NCI-H1417 (cell line): ENCODE measurements at regions not wholly inside any gene's neighbourhood (a gene's known extent, or its start where the extent isn't known, plus 50 kb on each side); places are given as distances from the start of the nearest gene placed in this dataset.
"Not testable (repeated sequence)": the region's sequence is repeated elsewhere in the genome, so short reads cannot be mapped to it uniquely, and the experiment has no call there.

Experiments
- DNase-seq, 3 experiments: peaks; one replicate each; lab custom pipeline; 2025; lab: John Stamatoyannopoulos, UW

GRCh38 chr12:90216020-90216552 is 507.4 kb upstream of the ATP2B1 start:
- no peak for DNase-seq

GRCh38 chr12:90211017-90211416 is 502.4 kb upstream of the ATP2B1 start:
- no peak for DNase-seq

GRCh38 chr12:90209029-90209428 is 500.4 kb upstream of the ATP2B1 start:
- DNase-seq, result no peak

GRCh38 chr12:90208379-90208778 is 499.7 kb upstream of the ATP2B1 start:
- DNase-seq, result not testable (repeated sequence)

- no peak for DNase-seq
Measured at GRCh38 chr12:90207799-90208198, 499.2 kb upstream of the ATP2B1 start.

- DNase-seq, result no peak
Measured at GRCh38 chr12:90205165-90205564, 496.5 kb upstream of the ATP2B1 start.

GRCh38 chr12:90203556-90203955 is 494.9 kb upstream of the ATP2B1 start:
- no peak for DNase-seq

GRCh38 chr12:90199006-90199405 is 490.4 kb upstream of the ATP2B1 start:
- DNase-seq, result peak in 1 of 3 experiments; percentile 26

- DNase-seq, result no peak
Measured at GRCh38 chr12:90193500-90193899, 484.9 kb upstream of the ATP2B1 start.

GRCh38 chr12:90188857-90189256 is 480.2 kb upstream of the ATP2B1 start:
- no peak for DNase-seq

- no peak for DNase-seq
Measured at GRCh38 chr12:90183201-90183600, 474.6 kb upstream of the ATP2B1 start.

- DNase-seq, result no peak
Measured at GRCh38 chr12:90181216-90181615, 472.6 kb upstream of the ATP2B1 start.

- DNase-seq, result no peak
Measured at GRCh38 chr12:90174956-90175355, 466.3 kb upstream of the ATP2B1 start.

GRCh38 chr12:90174198-90174510 is 465.5 kb upstream of the ATP2B1 start:
- peak in 1 of 3 experiments; percentile 50 for DNase-seq

GRCh38 chr12:90173499-90174197 is 465.0 kb upstream of the ATP2B1 start:
- no peak for DNase-seq

- DNase-seq, result no peak
Measured at GRCh38 chr12:90172524-90172923, 463.9 kb upstream of the ATP2B1 start.

GRCh38 chr12:90170740-90171139 is 462.1 kb upstream of the ATP2B1 start:
- no peak for DNase-seq

- no peak for DNase-seq
Measured at GRCh38 chr12:90167518-90168208, 459.0 kb upstream of the ATP2B1 start.

GRCh38 chr12:90166671-90167070 is 458.0 kb upstream of the ATP2B1 start:
- DNase-seq, result no peak

GRCh38 chr12:90166012-90166411 is 457.4 kb upstream of the ATP2B1 start:
- DNase-seq, result no peak

GRCh38 chr12:90163975-90164374 is 455.3 kb upstream of the ATP2B1 start:
- DNase-seq, result no peak

GRCh38 chr12:90153827-90154226 is 445.2 kb upstream of the ATP2B1 start:
- DNase-seq, result no peak

- DNase-seq, result no peak
Measured at GRCh38 chr12:90152897-90153624, 444.4 kb upstream of the ATP2B1 start.
